ENCODE measurements at regions not wholly inside any gene's neighbourhood (a gene's known extent, or its start where the extent isn't known, plus 50 kb on each side); places are given as distances from the start of the nearest gene placed in this dataset.

- no peak overlapping the region for H3K27ac ChIP-seq
- no peaks in the 10 kb centered on the region for H3K9me3 ChIP-seq
- intact Hi-C loops (cut with DNase I): no loop called here
- H3K4me3 ChIP-seq: no peak overlapping the region
- DNase-seq: no peak
- no peaks in the 10 kb centered on the region for H3K36me3 ChIP-seq
- no peaks in the 10 kb centered on the region for H3K4me1 ChIP-seq
- WGBS (ENCODE audit: insufficient coverage, low coverage, low lambda C conversion rate, missing lambda C conversion rate): 50% methylated on average over 1 of the region's 3 CpGs
- TF ChIP-seq CTCF (IDR thresholded peaks at IDR 0.05) (no peak), POLR2A (IDR thresholded peaks at IDR 0.05) (no peak)
- no peak for ATAC-seq
- no peaks in the 10 kb centered on the region for H3K27me3 ChIP-seq
Observed at GRCh38 chr12:65611396-65611795, 212.9 kb upstream of the HMGA2 start.

GRCh38 chr12:65612440-65612839 lies 211.8 kb upstream of the HMGA2 start:
- no peaks in the 10 kb centered on the region for H3K27me3 ChIP-seq
- intact Hi-C loops (cut with DNase I): no loop called here
- TF ChIP-seq POLR2A (IDR thresholded peaks at IDR 0.05) (no peak), CTCF (IDR thresholded peaks at IDR 0.05) (no peak)
- H3K4me3 ChIP-seq: no peak overlapping the region
- ATAC-seq (no peak), DNase-seq (no peak)
- no peaks in the 10 kb centered on the region for H3K36me3 ChIP-seq
- H3K27ac ChIP-seq: no peak overlapping the region
- 70% methylated on average over 6 of the region's 7 CpGs for WGBS (ENCODE audit: insufficient coverage, low coverage, low lambda C conversion rate, missing lambda C conversion rate)
- H3K4me1 ChIP-seq: no peaks in the 10 kb centered on the region
- H3K9me3 ChIP-seq: no peaks in the 10 kb centered on the region

- 31% methylated on average over 3 of the region's 3 CpGs for WGBS (ENCODE audit: insufficient coverage, low coverage, low lambda C conversion rate, missing lambda C conversion rate)
- Histone ChIP-seq H3K27ac (no peak overlapping the region), H3K9me3 (no peaks in the 10 kb centered on the region), H3K27me3 (no peaks in the 10 kb centered on the region), H3K36me3 (no peaks in the 10 kb centered on the region), H3K4me1 (no peaks in the 10 kb centered on the region), H3K4me3 (no peak overlapping the region)
- no peak for DNase-seq
- TF ChIP-seq POLR2A (IDR thresholded peaks at IDR 0.05): no peak
- no peak for TF ChIP-seq CTCF (IDR thresholded peaks at IDR 0.05)
- no peak for ATAC-seq
- intact Hi-C loops (cut with DNase I): no loop called here
Observed at GRCh38 chr12:65613692-65614091, 210.6 kb upstream of the HMGA2 start.

- H3K27me3 ChIP-seq: no peaks in the 10 kb centered on the region
- intact Hi-C loops (cut with DNase I): no loop called here
- 66% methylated on average over 5 of the region's 5 CpGs for WGBS (ENCODE audit: insufficient coverage, low coverage, low lambda C conversion rate, missing lambda C conversion rate)
- H3K36me3 ChIP-seq: no peaks in the 10 kb centered on the region
- H3K4me3 ChIP-seq: no peak overlapping the region
- no peak for DNase-seq
- H3K4me1 ChIP-seq: no peaks in the 10 kb centered on the region
- TF ChIP-seq POLR2A (IDR thresholded peaks at IDR 0.05) (no peak), CTCF (IDR thresholded peaks at IDR 0.05) (no peak)
- H3K9me3 ChIP-seq: no peaks in the 10 kb centered on the region
- H3K27ac ChIP-seq: no peak overlapping the region
- no peak for ATAC-seq
Observed at GRCh38 chr12:65614259-65614889, 209.9 kb upstream of the HMGA2 start.

- H3K9me3 ChIP-seq: no peaks in the 10 kb centered on the region
- no peak for DNase-seq
- intact Hi-C loops (cut with DNase I): no loop called here
- no peaks in the 10 kb centered on the region for H3K4me1 ChIP-seq
- no peaks in the 10 kb centered on the region for H3K36me3 ChIP-seq
- H3K27ac ChIP-seq: no peak overlapping the region
- TF ChIP-seq CTCF (IDR thresholded peaks at IDR 0.05) (no peak), POLR2A (IDR thresholded peaks at IDR 0.05) (no peak)
- H3K4me3 ChIP-seq: no peak overlapping the region
- no peak for ATAC-seq
- WGBS (ENCODE audit: insufficient coverage, low coverage, low lambda C conversion rate, missing lambda C conversion rate): 61% methylated on average over 2 of the region's 2 CpGs
- no peaks in the 10 kb centered on the region for H3K27me3 ChIP-seq
Observed at GRCh38 chr12:65615118-65615517, 209.2 kb upstream of the HMGA2 start.
